MCF 10A (cell line): ENCODE measurements at regions not wholly inside any gene's neighbourhood (a gene's known extent, or its start where the extent isn't known, plus 50 kb on each side); places are given as distances from the start of the nearest gene placed in this dataset.

Experiments used
- BruUV-seq: library from RNA; stranded (reverse); fragments of 400-500 nt; replicated peaks from 2 replicates; lab custom pipeline; 2021; lab: Mats Ljungman, UMichigan
- CTCF ChIA-PET: fragments of 300-600 bp; sonication (Branson Sonifier 250); formaldehyde crosslinking; extraction: SDS; loops from one replicate; lab custom pipeline; 2021; ENCODE audit warnings: antibody characterized with exemption, inconsistent platforms; lab: Yijun Ruan, JAX
- POLR2A ChIA-PET: fragments of 300-600, 350-650 bp; sonication (Branson Sonifier 250); formaldehyde crosslinking; extraction: SDS; loops from one replicate; lab custom pipeline; 2020; ENCODE audit warnings: antibody characterized with exemption, inconsistent platforms; lab: Yijun Ruan, JAX
- DNase-seq: peaks from one replicate; pipeline ENCODE4 v3.0.0-alpha.2; 2018; ENCODE audit not compliant: unreplicated experiment
- H3K27ac Mint-ChIP-seq: one replicate; pipeline ENCODE4 v1.8.0; 2022; ENCODE audit warnings: mild to moderate bottlenecking, low read depth, mixed read lengths; ENCODE audit not compliant: unreplicated experiment
- H3K27me3 Mint-ChIP-seq: one replicate; pipeline ENCODE4 v1.8.0; 2022; ENCODE audit warnings: mixed read lengths; ENCODE audit not compliant: insufficient read depth, unreplicated experiment
- H3K36me3 Mint-ChIP-seq: one replicate; pipeline ENCODE4 v1.8.0; 2022; ENCODE audit warnings: mild to moderate bottlenecking, moderate library complexity, mixed read lengths; ENCODE audit not compliant: insufficient read depth, unreplicated experiment
- H3K4me1 Mint-ChIP-seq: one replicate; pipeline ENCODE4 v1.8.0; 2022; ENCODE audit warnings: mixed read lengths; ENCODE audit not compliant: insufficient read depth, unreplicated experiment
- H3K4me3 Mint-ChIP-seq: one replicate; pipeline ENCODE4 v1.8.0; 2022; ENCODE audit warnings: mild to moderate bottlenecking, moderate library complexity, mixed read lengths; ENCODE audit not compliant: unreplicated experiment
- H3K9me3 Mint-ChIP-seq: one replicate; pipeline ENCODE4 v1.8.0; 2022; ENCODE audit warnings: mixed read lengths; ENCODE audit not compliant: unreplicated experiment
- CTCF ChIP-seq: fragments of 200-600 bp; IDR thresholded peaks from one replicate; pipeline ENCODE4 v1.8.0; 2022; ENCODE audit warnings: antibody characterized with exemption, mild to moderate bottlenecking; ENCODE audit not compliant: unreplicated experiment
- intact Hi-C: fragments of 100-400 bp; cut with micrococcal nuclease; formaldehyde crosslinking; loops from 2 replicates; pipeline ENCODE4 v1.14.1; 2022

- peaks cover 58% of the 10 kb centered on the region for H3K27me3 Mint-ChIP-seq
- H3K36me3 Mint-ChIP-seq, result no peaks in the 10 kb centered on the region
- intact Hi-C loops, result no loop called here
- no peak for DNase-seq
- no peaks in the 10 kb centered on the region for H3K9me3 Mint-ChIP-seq
- H3K27ac Mint-ChIP-seq, result no peak overlapping the region
- BruUV-seq, result no TSS peak
- no peak overlapping the region for H3K4me3 Mint-ChIP-seq
- TF ChIP-seq CTCF, result no peak
- CTCF ChIA-PET, result no interaction called here
- no peaks in the 10 kb centered on the region for H3K4me1 Mint-ChIP-seq
- POLR2A ChIA-PET, result no interaction called here
Measured at GRCh38 chr7:51518646-51519045, 202.0 kb upstream of the COBL start.

GRCh38 chr7:51517187-51517586, 200.6 kb upstream of the COBL start:
- no peak overlapping the region for H3K4me3 Mint-ChIP-seq
- CTCF ChIA-PET, result no interaction called here
- no peaks in the 10 kb centered on the region for H3K36me3 Mint-ChIP-seq
- no TSS peak for BruUV-seq
- H3K4me1 Mint-ChIP-seq, result no peaks in the 10 kb centered on the region
- DNase-seq, result no peak
- no peak for TF ChIP-seq CTCF
- intact Hi-C loops, result no loop called here
- peaks cover 44% of the 10 kb centered on the region for H3K27me3 Mint-ChIP-seq
- no peak overlapping the region for H3K27ac Mint-ChIP-seq
- POLR2A ChIA-PET, result no interaction called here
- no peaks in the 10 kb centered on the region for H3K9me3 Mint-ChIP-seq

- DNase-seq, result no peak
- H3K27ac Mint-ChIP-seq, result no peak overlapping the region
- intact Hi-C loops, result no loop called here
- POLR2A ChIA-PET, result interaction anchor here (0.6 kb wide), 1 partner anchor 26 kb away, joined by 3 read pairs; no protein-coding TSS in a partner anchor
- no peak overlapping the region for H3K4me3 Mint-ChIP-seq
- TF ChIP-seq CTCF, result no peak
- no peaks in the 10 kb centered on the region for H3K36me3 Mint-ChIP-seq
- H3K9me3 Mint-ChIP-seq, result no peaks in the 10 kb centered on the region
- no TSS peak for BruUV-seq
- CTCF ChIA-PET, result no interaction called here
- H3K4me1 Mint-ChIP-seq, result no peaks in the 10 kb centered on the region
- H3K27me3 Mint-ChIP-seq, result peaks cover 58% of the 10 kb centered on the region
Measured at GRCh38 chr7:51501620-51502019, 185.0 kb upstream of the COBL start.

GRCh38 chr7:51482976-51483375, 166.4 kb upstream of the COBL start:
- no TSS peak for BruUV-seq
- H3K4me1 Mint-ChIP-seq, result no peaks in the 10 kb centered on the region
- no peak overlapping the region for H3K27ac Mint-ChIP-seq
- H3K9me3 Mint-ChIP-seq, result no peaks in the 10 kb centered on the region
- peaks cover 83% of the 10 kb centered on the region for H3K27me3 Mint-ChIP-seq
- DNase-seq, result peak; percentile 2
- intact Hi-C loops, result no loop called here
- no peaks in the 10 kb centered on the region for H3K36me3 Mint-ChIP-seq
- TF ChIP-seq CTCF, result no peak
- ChIA-PET POLR2A (no interaction called here), CTCF (no interaction called here)
- H3K4me3 Mint-ChIP-seq, result no peak overlapping the region
